ENCODE measurements at regions not wholly inside any gene's neighbourhood (a gene's known extent, or its start where the extent isn't known, plus 50 kb on each side); places are given as distances from the start of the nearest gene placed in this dataset.

- TF ChIP-seq CTCF (IDR thresholded peaks at IDR 0.05) (no peak), POLR2A (IDR thresholded peaks at IDR 0.05) (no peak)
These were observed 192.3 kb downstream of the MZT1 start for GRCh38 chr13:72534951-72535640.

Data from Peyer's patch (tissue), 4 donors.